DND-41 (cell line): ENCODE measurements at regions not wholly inside any gene's neighbourhood (a gene's known extent, or its start where the extent isn't known, plus 50 kb on each side); places are given as distances from the start of the nearest gene placed in this dataset.

Source experiments
- EZH2 ChIP-seq: IDR thresholded peaks from 3 replicates; pipeline ENCODE4 v1.6.1; 2012; ENCODE audit warnings: borderline replicate concordance, low read depth, mild to moderate bottlenecking, moderate library complexity, low read length, inconsistent platforms; ENCODE audit not compliant: severe bottlenecking
- TF ChIP-seq, protein P1 (sequence below): IDR thresholded peaks from 2 replicates; pipeline ENCODE4 v1.5.1; 2012; ENCODE audit warnings: borderline replicate concordance, low read length, moderate library complexity, mild to moderate bottlenecking; ENCODE audit not compliant: poor library complexity, severe bottlenecking; ENCODE audit errors: extremely low read depth

DNA sequence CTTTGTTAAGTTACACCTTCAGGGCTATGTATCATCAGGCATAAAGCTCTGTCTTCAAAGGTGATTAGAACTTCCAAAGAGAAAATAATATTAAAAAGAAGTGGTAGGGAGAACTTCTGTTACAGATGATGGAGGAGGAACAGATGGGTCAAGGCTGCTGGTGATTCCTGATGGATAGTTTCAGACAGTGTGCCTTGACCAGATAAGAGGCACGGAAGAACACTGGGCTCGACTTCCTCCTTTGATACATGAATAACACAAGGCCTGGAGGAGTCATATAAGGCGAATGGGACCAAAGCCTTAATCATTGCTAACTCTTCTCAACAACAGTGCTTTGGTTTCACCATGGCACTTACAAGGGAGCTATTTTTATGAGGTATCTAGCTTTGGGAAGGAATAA lies 128.1 kb upstream of the RXFP2 start:
- TF ChIP-seq, protein P1, sequence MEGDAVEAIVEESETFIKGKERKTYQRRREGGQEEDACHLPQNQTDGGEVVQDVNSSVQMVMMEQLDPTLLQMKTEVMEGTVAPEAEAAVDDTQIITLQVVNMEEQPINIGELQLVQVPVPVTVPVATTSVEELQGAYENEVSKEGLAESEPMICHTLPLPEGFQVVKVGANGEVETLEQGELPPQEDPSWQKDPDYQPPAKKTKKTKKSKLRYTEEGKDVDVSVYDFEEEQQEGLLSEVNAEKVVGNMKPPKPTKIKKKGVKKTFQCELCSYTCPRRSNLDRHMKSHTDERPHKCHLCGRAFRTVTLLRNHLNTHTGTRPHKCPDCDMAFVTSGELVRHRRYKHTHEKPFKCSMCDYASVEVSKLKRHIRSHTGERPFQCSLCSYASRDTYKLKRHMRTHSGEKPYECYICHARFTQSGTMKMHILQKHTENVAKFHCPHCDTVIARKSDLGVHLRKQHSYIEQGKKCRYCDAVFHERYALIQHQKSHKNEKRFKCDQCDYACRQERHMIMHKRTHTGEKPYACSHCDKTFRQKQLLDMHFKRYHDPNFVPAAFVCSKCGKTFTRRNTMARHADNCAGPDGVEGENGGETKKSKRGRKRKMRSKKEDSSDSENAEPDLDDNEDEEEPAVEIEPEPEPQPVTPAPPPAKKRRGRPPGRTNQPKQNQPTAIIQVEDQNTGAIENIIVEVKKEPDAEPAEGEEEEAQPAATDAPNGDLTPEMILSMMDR: no peak
- no peak for TF ChIP-seq EZH2
